Mesendoderm (in vitro differentiated cells): ENCODE measurements at regions not wholly inside any gene's neighbourhood (a gene's known extent, or its start where the extent isn't known, plus 50 kb on each side); places are given as distances from the start of the nearest gene placed in this dataset.
A peak's percentile ranks its signal among the peaks of the same experiment; 100 is the strongest.

Experiments
- DNase-seq: peaks from one replicate; pipeline ENCODE4 v3.0.0; 2013
- H2AK5ac ChIP-seq: 2 replicates; pipeline ENCODE4 v1.6.1; 2013; ENCODE audit warnings: low read length, inconsistent platforms
- H2BK120ac ChIP-seq: 2 replicates; pipeline ENCODE4 v1.6.1; 2013; ENCODE audit warnings: low read depth, mild to moderate bottlenecking, low read length, moderate library complexity, mixed read lengths
- H2BK15ac ChIP-seq: replicated peaks from 2 replicates; pipeline ENCODE4 v1.6.1; 2013; ENCODE audit warnings: low read depth, mild to moderate bottlenecking, moderate library complexity
- H2BK5ac ChIP-seq: 2 replicates; pipeline ENCODE4 v1.6.1; 2013; ENCODE audit warnings: low read length, inconsistent platforms
- H3K18ac ChIP-seq: 2 replicates; pipeline ENCODE4 v1.6.1; 2013; ENCODE audit warnings: mild to moderate bottlenecking, low read length, mixed read lengths
- H3K23ac ChIP-seq: one replicate; pipeline ENCODE4 v1.6.1; 2013; ENCODE audit warnings: low read length
- H3K27ac ChIP-seq: 2 replicates; pipeline ENCODE4 v1.5.1; 2013; ENCODE audit warnings: low read depth, mild to moderate bottlenecking, inconsistent platforms, low read length, moderate library complexity
- H3K27me3 ChIP-seq: 2 replicates; pipeline ENCODE4 v1.6.1; 2013; ENCODE audit warnings: low read length, control low read depth, mild to moderate bottlenecking, inconsistent platforms; ENCODE audit not compliant: insufficient read depth, poor library complexity
- H3K36me3 ChIP-seq: 2 replicates; pipeline ENCODE4 v1.6.1; 2013; ENCODE audit warnings: low read length, inconsistent platforms; ENCODE audit not compliant: control insufficient read depth, insufficient read depth
- H3K4ac ChIP-seq: one replicate; pipeline ENCODE4 v1.6.1; 2013; ENCODE audit warnings: low read depth, mild to moderate bottlenecking, low read length, moderate library complexity
- H3K4me1 ChIP-seq: 2 replicates; pipeline ENCODE4 v1.6.1; 2013; ENCODE audit warnings: low read depth, low read length, inconsistent platforms; ENCODE audit not compliant: control insufficient read depth
- H3K4me2 ChIP-seq: 2 replicates; pipeline ENCODE4 v1.6.1; 2013; ENCODE audit warnings: low read length
- H3K4me3 ChIP-seq: 2 replicates; pipeline ENCODE4 v1.5.1; 2013; ENCODE audit warnings: mild to moderate bottlenecking, low read length
- H3K56ac ChIP-seq: one replicate; pipeline ENCODE4 v1.6.1; 2013; ENCODE audit warnings: low read length
- H3K79me1 ChIP-seq: 2 replicates; pipeline ENCODE4 v1.6.1; 2013; ENCODE audit warnings: low read length, inconsistent platforms
- H3K79me2 ChIP-seq: 2 replicates; pipeline ENCODE4 v1.6.1; 2013; ENCODE audit warnings: mild to moderate bottlenecking, low read length; ENCODE audit not compliant: control insufficient read depth, insufficient read depth
- H3K9ac ChIP-seq: 2 replicates; pipeline ENCODE4 v1.6.1; 2013; ENCODE audit warnings: low read length, inconsistent platforms
- H4K5ac ChIP-seq: one replicate; pipeline ENCODE4 v1.6.1; 2013; ENCODE audit warnings: low read length
- H4K8ac ChIP-seq: one replicate; pipeline ENCODE4 v1.6.1; 2013; ENCODE audit warnings: low read depth, mild to moderate bottlenecking, control low read depth, low read length, moderate library complexity
- WGBS: extraction: QIAGEN DNeasy Blood & Tissue Kit; methylation state at CpG from one replicate; pipeline ENCODE4 v1.1.7; 2013; ENCODE audit warnings: low lambda C conversion rate, missing lambda C conversion rate; ENCODE audit not compliant: insufficient coverage; ENCODE audit errors: extremely low coverage; 5-methylcytosine and 5-hydroxymethylcytosine counted together

DNA sequence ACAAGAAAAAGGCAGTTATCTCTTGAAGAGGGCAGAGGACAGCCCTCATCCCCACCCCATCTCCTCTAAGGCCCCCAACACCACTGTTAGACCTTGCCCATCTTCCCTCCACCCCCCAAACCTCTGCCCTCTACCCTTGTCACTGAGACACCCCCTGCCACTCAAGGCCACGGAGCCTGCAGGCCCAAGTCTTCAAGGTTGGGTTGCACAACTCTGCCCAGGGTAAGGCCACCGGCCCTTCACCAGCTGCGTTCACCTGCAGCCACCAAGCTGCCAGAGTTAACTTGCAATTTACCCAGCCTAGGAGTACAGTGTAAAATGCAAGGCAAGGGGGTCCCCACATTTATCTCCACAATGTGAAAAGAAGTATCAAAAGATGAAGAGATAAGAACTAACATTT, 128.7 kb upstream of the PKDCC start:
- H2AK5ac ChIP-seq: no peak overlapping the region

DNA sequence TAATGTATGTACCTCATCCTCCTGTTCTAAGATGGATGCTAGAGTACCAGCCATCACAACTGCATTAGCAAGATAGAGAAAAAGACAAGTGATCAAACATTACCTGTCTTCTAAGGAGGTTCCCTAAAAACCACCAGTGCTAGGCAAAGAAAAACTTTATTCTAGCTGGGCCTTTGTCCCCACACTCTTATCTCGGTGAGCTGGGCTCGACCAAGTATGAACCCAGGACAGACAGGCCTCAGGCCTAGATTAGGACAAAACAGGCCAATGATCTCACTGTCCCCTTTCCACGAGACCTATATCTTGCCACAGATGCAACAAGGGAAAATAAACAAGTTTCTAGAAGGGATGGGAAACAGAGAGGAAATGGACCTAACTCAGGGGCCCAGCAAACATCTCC, 127.6 kb upstream of the PKDCC start:
- no peak overlapping the region for H4K8ac ChIP-seq
- no peak overlapping the region for H3K27ac ChIP-seq
- no peak overlapping the region for H3K4ac ChIP-seq
- H3K4me1 ChIP-seq: peaks cover 7% of the 10 kb centered on the region
- no peak for DNase-seq
- no peaks in the 10 kb centered on the region for H3K27me3 ChIP-seq
- H3K56ac ChIP-seq: no peak overlapping the region
- no peak overlapping the region for H3K23ac ChIP-seq
- no CpG with 5 or more reads among the region's 3 CpGs for WGBS
- H3K79me2 ChIP-seq: no peaks in the 10 kb centered on the region
- no peak overlapping the region for H2BK120ac ChIP-seq
- no peak overlapping the region for H3K4me2 ChIP-seq
- no peak overlapping the region for H3K4me3 ChIP-seq
- no peak overlapping the region for H2BK5ac ChIP-seq
- H2BK15ac ChIP-seq: no peak overlapping the region
- no peaks in the 10 kb centered on the region for H3K79me1 ChIP-seq
- no peak overlapping the region for H3K9ac ChIP-seq
- no peaks in the 10 kb centered on the region for H3K36me3 ChIP-seq
- H4K5ac ChIP-seq: no peak overlapping the region
- no peak overlapping the region for H3K18ac ChIP-seq
- no peak overlapping the region for H2AK5ac ChIP-seq

More for the DNA sequence above, 128.7 kb upstream of the PKDCC start:
- Histone ChIP-seq H3K9ac (no peak overlapping the region), H2BK120ac (no peak overlapping the region), H3K79me1 (no peaks in the 10 kb centered on the region), H4K8ac (no peak overlapping the region), H3K4me1 (peaks cover 7% of the 10 kb centered on the region), H3K18ac (no peak overlapping the region), H3K4me2 (no peak overlapping the region), H2BK15ac (no peak overlapping the region), H2BK5ac (no peak overlapping the region), H3K79me2 (no peaks in the 10 kb centered on the region), H3K56ac (no peak overlapping the region), H3K36me3 (no peaks in the 10 kb centered on the region), H4K5ac (no peak overlapping the region), H3K23ac (no peak overlapping the region), H3K27me3 (no peaks in the 10 kb centered on the region), H3K27ac (no peak overlapping the region), H3K4me3 (no peak overlapping the region), H3K4ac (no peak overlapping the region)
- no CpG with 5 or more reads among the region's 3 CpGs for WGBS
- DNase-seq: no peak

- no peaks in the 10 kb centered on the region for H3K79me2 ChIP-seq
- no peak overlapping the region for H3K4me3 ChIP-seq
- no peak overlapping the region for H3K4ac ChIP-seq
- H4K8ac ChIP-seq: no peak overlapping the region
- no peak for DNase-seq
- no peak overlapping the region for H2BK120ac ChIP-seq
- H2AK5ac ChIP-seq: no peak overlapping the region
- no peak overlapping the region for H2BK5ac ChIP-seq
- no peak overlapping the region for H3K18ac ChIP-seq
- H3K4me1 ChIP-seq: peaks cover 7% of the 10 kb centered on the region
- H4K5ac ChIP-seq: no peak overlapping the region
- no peak overlapping the region for H3K56ac ChIP-seq
- no peaks in the 10 kb centered on the region for H3K79me1 ChIP-seq
- H3K27me3 ChIP-seq: no peaks in the 10 kb centered on the region
- no peak overlapping the region for H3K9ac ChIP-seq
- no CpG with 5 or more reads among the region's 2 CpGs for WGBS
- no peak overlapping the region for H3K4me2 ChIP-seq
- H3K36me3 ChIP-seq: no peaks in the 10 kb centered on the region
- no peak overlapping the region for H3K27ac ChIP-seq
- H3K23ac ChIP-seq: no peak overlapping the region
- H2BK15ac ChIP-seq: no peak overlapping the region
These were observed 127.0 kb upstream of the PKDCC start for GRCh38 chr2:41920812-41921211.

- H2BK120ac ChIP-seq: no peak overlapping the region
- no peaks in the 10 kb centered on the region for H3K79me2 ChIP-seq
- H3K4ac ChIP-seq: no peak overlapping the region
- no peaks in the 10 kb centered on the region for H3K36me3 ChIP-seq
- peak; percentile 93 for DNase-seq
- WGBS: no CpG with 5 or more reads among the region's 5 CpGs
- no peak overlapping the region for H4K8ac ChIP-seq
- peak overlapping the region; percentile 7 for H3K27ac ChIP-seq
- H3K23ac ChIP-seq: no peak overlapping the region
- H3K4me2 ChIP-seq: no peak overlapping the region
- H3K9ac ChIP-seq: no peak overlapping the region
- no peak overlapping the region for H2AK5ac ChIP-seq
- H3K79me1 ChIP-seq: no peaks in the 10 kb centered on the region
- H3K4me1 ChIP-seq: peaks cover 8% of the 10 kb centered on the region
- H2BK5ac ChIP-seq: no peak overlapping the region
- no peaks in the 10 kb centered on the region for H3K27me3 ChIP-seq
- no peak overlapping the region for H2BK15ac ChIP-seq
- no peak overlapping the region for H4K5ac ChIP-seq
- H3K4me3 ChIP-seq: no peak overlapping the region
- H3K18ac ChIP-seq: peak overlapping the region; percentile 47
- H3K56ac ChIP-seq: no peak overlapping the region
These were observed 125.6 kb upstream of the PKDCC start for GRCh38 chr2:41922177-41922576.

DNA sequence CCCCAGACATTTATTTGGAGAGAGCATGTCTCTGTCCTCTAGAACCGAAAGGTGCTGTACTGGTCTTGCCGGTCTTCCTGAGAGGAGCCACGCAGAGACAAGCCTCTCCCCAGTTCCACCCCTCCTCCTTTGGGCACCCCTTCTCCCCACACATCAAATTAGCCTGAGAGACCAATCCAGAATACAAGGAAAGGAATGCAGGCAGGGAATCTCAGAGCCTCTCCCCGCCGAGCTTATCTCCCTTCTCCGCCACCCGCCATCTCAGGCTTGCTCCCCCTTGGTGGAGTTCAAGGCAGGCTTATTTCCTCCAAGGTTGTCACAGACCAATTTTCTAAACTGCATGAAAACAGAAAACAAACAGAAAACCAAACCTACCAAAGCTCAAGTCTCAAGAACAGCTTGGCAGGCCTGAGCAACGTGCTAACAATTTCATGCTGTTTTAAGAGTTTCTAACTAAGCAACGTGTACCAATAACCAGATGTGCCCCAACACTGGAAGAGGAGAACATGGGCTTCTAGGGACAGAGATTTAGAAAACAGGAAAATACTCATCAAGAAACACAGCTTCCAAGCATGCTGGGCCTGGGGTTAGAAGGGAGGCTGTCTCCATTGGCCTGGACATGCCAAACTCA, 124.5 kb upstream of the PKDCC start:
- Histone ChIP-seq H4K5ac (peak overlapping the region; percentile 9), H2AK5ac (no peak overlapping the region), H3K23ac (no peak overlapping the region), H3K9ac (no peak overlapping the region), H3K27me3 (no peaks in the 10 kb centered on the region), H3K79me2 (no peaks in the 10 kb centered on the region), H3K4me1 (peaks cover 15% of the 10 kb centered on the region), H2BK5ac (peak overlapping the region; percentile 30), H3K79me1 (no peaks in the 10 kb centered on the region), H2BK120ac (no peak overlapping the region), H3K4me3 (no peak overlapping the region), H3K27ac (peak overlapping the region; percentile 47), H3K36me3 (no peaks in the 10 kb centered on the region), H3K18ac (peak overlapping the region; percentile 72), H3K4me2 (no peak overlapping the region), H4K8ac (no peak overlapping the region), H2BK15ac (no peak overlapping the region), H3K4ac (no peak overlapping the region), H3K56ac (peak overlapping the region; percentile 15)
- DNase-seq: peak; percentile 80
- WGBS: no CpG with 5 or more reads among the region's 9 CpGs

GRCh38 chr2:41924024-41924423, 123.8 kb upstream of the PKDCC start:
- Histone ChIP-seq H3K4ac (no peak overlapping the region), H4K5ac (no peak overlapping the region), H3K4me2 (no peak overlapping the region), H3K27me3 (no peaks in the 10 kb centered on the region), H3K18ac (no peak overlapping the region), H2BK120ac (no peak overlapping the region), H3K23ac (no peak overlapping the region), H3K4me3 (no peak overlapping the region), H3K27ac (no peak overlapping the region), H3K79me2 (no peaks in the 10 kb centered on the region), H4K8ac (no peak overlapping the region), H2AK5ac (no peak overlapping the region), H3K9ac (no peak overlapping the region), H3K36me3 (no peaks in the 10 kb centered on the region), H3K79me1 (no peaks in the 10 kb centered on the region), H2BK15ac (no peak overlapping the region), H2BK5ac (no peak overlapping the region), H3K56ac (no peak overlapping the region), H3K4me1 (peaks cover 20% of the 10 kb centered on the region)
- WGBS: no CpG with 5 or more reads among the region's 5 CpGs
- no peak for DNase-seq
